Caco-2 (cell line): ENCODE measurements at regions not wholly inside any gene's neighbourhood (a gene's known extent, or its start where the extent isn't known, plus 50 kb on each side); places are given as distances from the start of the nearest gene placed in this dataset.

Experiments
- BruUV-seq: library from RNA; stranded (reverse); fragments of 400-500 nt; replicated peaks from 2 replicates; lab custom pipeline; 2021; lab: Mats Ljungman, UMichigan
- CTCF ChIA-PET: fragments of 300-600 bp; sonication (Branson Sonifier 250); formaldehyde crosslinking; loops from one replicate; lab custom pipeline; 2022; ENCODE audit warnings: antibody characterized with exemption; lab: Charles Lee
- POLR2A ChIA-PET: fragments of 300-600 bp; sonication (Branson Sonifier 250); formaldehyde crosslinking; loops from one replicate; lab custom pipeline; 2022; ENCODE audit warnings: antibody characterized with exemption; lab: Charles Lee
- DNase-seq, 2 experiments: peaks; one replicate each; pipeline versions ENCODE4 v3.0.0 to v3.0.0-alpha.2; 2020 to 2022
- H3K27me3 ChIP-seq: replicated peaks from 2 replicates; pipeline ENCODE4 v1.6.0; 2011; ENCODE audit warnings: low read length; ENCODE audit not compliant: control insufficient read depth, insufficient read depth
- H3K36me3 ChIP-seq: 2 replicates; pipeline ENCODE4 v1.5.1; 2011; ENCODE audit warnings: low read length; ENCODE audit not compliant: control insufficient read depth, insufficient read depth
- H3K4me1 ChIP-seq: fragments of 250-450 bp; sonication (Bioruptor Pico); 2 replicates; pipeline ENCODE4 v1.5.1; 2020; ENCODE audit warnings: mild to moderate bottlenecking
- H3K4me3 ChIP-seq: 2 replicates; pipeline ENCODE4 v1.5.1; 2011; ENCODE audit warnings: low read depth, mild to moderate bottlenecking, control low read depth, low read length
- H3K9me3 ChIP-seq: fragments of 250-450 bp; sonication (Bioruptor Pico); 2 replicates; pipeline ENCODE4 v1.5.1; 2020; ENCODE audit warnings: mild to moderate bottlenecking, moderate library complexity
- H3K27ac Mint-ChIP-seq: one replicate; pipeline ENCODE4 v1.8.0; 2022; ENCODE audit warnings: mixed read lengths; ENCODE audit not compliant: unreplicated experiment
- H3K27me3 Mint-ChIP-seq: one replicate; pipeline ENCODE4 v1.8.0; 2022; ENCODE audit warnings: mixed read lengths; ENCODE audit not compliant: insufficient read depth, unreplicated experiment
- H3K36me3 Mint-ChIP-seq: one replicate; pipeline ENCODE4 v1.8.0; 2022; ENCODE audit warnings: mild to moderate bottlenecking, mixed read lengths; ENCODE audit not compliant: insufficient read depth, unreplicated experiment
- H3K4me1 Mint-ChIP-seq: one replicate; pipeline ENCODE4 v1.8.0; 2022; ENCODE audit warnings: low read depth, mixed read lengths; ENCODE audit not compliant: unreplicated experiment
- H3K4me3 Mint-ChIP-seq: one replicate; pipeline ENCODE4 v1.8.0; 2022; ENCODE audit warnings: mild to moderate bottlenecking, moderate library complexity, mixed read lengths; ENCODE audit not compliant: unreplicated experiment
- H3K9me3 Mint-ChIP-seq: one replicate; pipeline ENCODE4 v1.8.0; 2022; ENCODE audit warnings: mixed read lengths; ENCODE audit not compliant: unreplicated experiment
- intact Hi-C: fragments of 100-400 bp; cut with micrococcal nuclease; formaldehyde crosslinking; loops from one replicate; pipeline ENCODE4 v1.10.0; 2022; ENCODE audit not compliant: unreplicated experiment
- TF ChIP-seq, protein P1 (sequence below), 2 experiments: fragments of 200-600 bp in 1 of 2; IDR thresholded peaks; 1 replicate in 1 of 2; 2 replicates in 1 of 2; pipeline versions ENCODE4 v1.5.1 to v1.8.0; 2011 to 2022; ENCODE audit warnings: antibody characterized with exemption in 1 of 2, control low read depth in 1 of 2, inconsistent platforms in 1 of 2, low read depth in 1 of 2, low read length in 1 of 2, mild to moderate bottlenecking in 1 of 2, moderate library complexity in 1 of 2; ENCODE audit not compliant: insufficient read depth in 1 of 2, severe bottlenecking in 1 of 2, unreplicated experiment in 1 of 2

DNA sequence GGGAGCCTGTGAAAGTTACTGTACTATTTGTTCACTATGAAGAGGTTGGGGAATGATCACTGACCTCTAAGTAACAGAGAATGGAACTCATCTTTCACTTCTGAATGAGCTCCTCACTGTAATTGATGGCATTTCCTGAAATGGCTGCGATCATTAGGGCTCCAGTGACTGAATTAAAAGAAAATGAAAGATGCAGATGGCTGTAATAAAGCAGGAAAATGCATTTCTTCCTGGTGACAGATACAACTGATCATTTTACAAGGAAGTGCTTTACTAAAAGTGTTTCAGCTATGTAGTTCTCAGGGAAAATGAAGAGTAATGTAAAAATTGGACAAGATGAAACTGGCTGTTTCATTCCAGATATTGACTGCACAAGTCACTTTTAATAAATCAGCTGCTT is 1200.6 kb upstream of the NUDT12 start:
- TF ChIP-seq, protein P1, sequence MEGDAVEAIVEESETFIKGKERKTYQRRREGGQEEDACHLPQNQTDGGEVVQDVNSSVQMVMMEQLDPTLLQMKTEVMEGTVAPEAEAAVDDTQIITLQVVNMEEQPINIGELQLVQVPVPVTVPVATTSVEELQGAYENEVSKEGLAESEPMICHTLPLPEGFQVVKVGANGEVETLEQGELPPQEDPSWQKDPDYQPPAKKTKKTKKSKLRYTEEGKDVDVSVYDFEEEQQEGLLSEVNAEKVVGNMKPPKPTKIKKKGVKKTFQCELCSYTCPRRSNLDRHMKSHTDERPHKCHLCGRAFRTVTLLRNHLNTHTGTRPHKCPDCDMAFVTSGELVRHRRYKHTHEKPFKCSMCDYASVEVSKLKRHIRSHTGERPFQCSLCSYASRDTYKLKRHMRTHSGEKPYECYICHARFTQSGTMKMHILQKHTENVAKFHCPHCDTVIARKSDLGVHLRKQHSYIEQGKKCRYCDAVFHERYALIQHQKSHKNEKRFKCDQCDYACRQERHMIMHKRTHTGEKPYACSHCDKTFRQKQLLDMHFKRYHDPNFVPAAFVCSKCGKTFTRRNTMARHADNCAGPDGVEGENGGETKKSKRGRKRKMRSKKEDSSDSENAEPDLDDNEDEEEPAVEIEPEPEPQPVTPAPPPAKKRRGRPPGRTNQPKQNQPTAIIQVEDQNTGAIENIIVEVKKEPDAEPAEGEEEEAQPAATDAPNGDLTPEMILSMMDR (IDR thresholded peaks at IDR 0.05; ENCODE audit: insufficient read depth in 1 of 2, low read depth in 1 of 2, low read length in 1 of 2, severe bottlenecking in 1 of 2, unreplicated experiment in 1 of 2), result no peak
- Histone ChIP-seq H3K36me3 (no peaks in the 10 kb centered on the region), H3K27me3 (no peaks in the 10 kb centered on the region), H3K4me3 (no peak overlapping the region), H3K4me1 (no peaks in the 10 kb centered on the region), H3K9me3 (no peaks in the 10 kb centered on the region)
- Mint-ChIP-seq H3K4me1 (peaks cover 8% of the 10 kb centered on the region), H3K27ac (no peak overlapping the region), H3K27me3 (no peaks in the 10 kb centered on the region), H3K4me3 (no peak overlapping the region), H3K9me3 (peaks cover 10% of the 10 kb centered on the region), H3K36me3 (no peaks in the 10 kb centered on the region)
- DNase-seq, result no peak
- CTCF ChIA-PET, result no interaction called here
- BruUV-seq, result no TSS peak
- POLR2A ChIA-PET, result no interaction called here
- intact Hi-C loops, result no loop called here

DNA sequence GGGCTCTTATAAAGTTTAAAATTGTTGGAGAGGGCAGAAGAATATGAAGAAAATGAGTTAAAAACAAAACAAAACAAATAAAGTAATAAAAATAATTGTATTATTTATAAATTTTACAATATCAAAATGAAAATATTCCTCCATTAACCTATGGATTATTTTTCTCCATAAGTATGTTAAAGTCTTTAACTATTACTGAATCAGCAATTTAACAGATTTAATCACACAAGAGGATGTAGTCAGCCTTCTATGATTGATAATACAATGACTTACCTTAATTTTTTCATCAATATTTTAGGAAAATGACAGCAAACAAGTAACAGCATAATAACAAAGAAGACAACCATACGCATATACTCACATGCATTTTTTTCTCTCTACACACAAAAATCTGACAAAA is 1195.3 kb upstream of the NUDT12 start:
- no peak overlapping the region for H3K4me3 Mint-ChIP-seq

DNA sequence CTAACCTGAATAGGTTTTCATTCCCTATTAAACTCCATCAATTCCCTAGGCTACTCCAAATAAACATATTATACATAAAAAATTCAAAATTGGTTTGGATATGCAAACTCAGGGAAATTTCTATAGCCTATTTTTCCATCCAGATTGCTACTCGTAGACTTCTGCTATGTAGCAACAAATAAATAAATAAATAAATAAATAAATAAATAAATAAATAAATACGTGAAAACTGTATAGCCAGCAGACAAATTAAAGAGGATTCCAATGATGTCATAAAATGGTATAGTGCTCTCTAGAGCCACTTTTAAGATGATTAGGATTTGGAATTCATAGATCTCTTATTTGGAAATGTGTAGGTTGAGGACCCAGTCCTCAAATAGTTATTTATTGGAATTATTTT is 1193.2 kb upstream of the NUDT12 start:
- Histone ChIP-seq H3K9me3 (no peaks in the 10 kb centered on the region), H3K4me1 (no peaks in the 10 kb centered on the region), H3K36me3 (no peaks in the 10 kb centered on the region), H3K4me3 (no peak overlapping the region), H3K27me3 (no peaks in the 10 kb centered on the region)
- Mint-ChIP-seq H3K9me3 (peaks cover 18% of the 10 kb centered on the region), H3K36me3 (no peaks in the 10 kb centered on the region), H3K4me3 (no peak overlapping the region), H3K27me3 (no peaks in the 10 kb centered on the region), H3K4me1 (peaks cover 8% of the 10 kb centered on the region), H3K27ac (no peak overlapping the region)
- intact Hi-C loops, result no loop called here
- ChIA-PET POLR2A (no interaction called here), CTCF (no interaction called here)
- DNase-seq, result no peak
- no TSS peak for BruUV-seq
- TF ChIP-seq, protein P1 (IDR thresholded peaks at IDR 0.05; ENCODE audit: insufficient read depth in 1 of 2, low read depth in 1 of 2, low read length in 1 of 2, severe bottlenecking in 1 of 2, unreplicated experiment in 1 of 2), result no peak

More for the DNA sequence above, 1195.3 kb upstream of the NUDT12 start:
- no peak overlapping the region for H3K4me3 ChIP-seq
- peaks cover 8% of the 10 kb centered on the region for H3K4me1 Mint-ChIP-seq
- POLR2A ChIA-PET, result no interaction called here
- BruUV-seq, result no TSS peak
- intact Hi-C loops, result no loop called here
- no peak for DNase-seq
- peaks cover 20% of the 10 kb centered on the region for H3K9me3 Mint-ChIP-seq
- no peaks in the 10 kb centered on the region for H3K36me3 Mint-ChIP-seq
- CTCF ChIA-PET, result no interaction called here
- H3K27me3 ChIP-seq, result no peaks in the 10 kb centered on the region
- no peaks in the 10 kb centered on the region for H3K9me3 ChIP-seq
- H3K27me3 Mint-ChIP-seq, result no peaks in the 10 kb centered on the region
- no peaks in the 10 kb centered on the region for H3K4me1 ChIP-seq
- TF ChIP-seq, protein P1 (IDR thresholded peaks at IDR 0.05; ENCODE audit: insufficient read depth in 1 of 2, low read depth in 1 of 2, low read length in 1 of 2, severe bottlenecking in 1 of 2, unreplicated experiment in 1 of 2), result no peak
- H3K36me3 ChIP-seq, result no peaks in the 10 kb centered on the region
- H3K27ac Mint-ChIP-seq, result no peak overlapping the region
